ENCODE measurements at regions not wholly inside any gene's neighbourhood (a gene's known extent, or its start where the extent isn't known, plus 50 kb on each side); places are given as distances from the start of the nearest gene placed in this dataset.

DNA sequence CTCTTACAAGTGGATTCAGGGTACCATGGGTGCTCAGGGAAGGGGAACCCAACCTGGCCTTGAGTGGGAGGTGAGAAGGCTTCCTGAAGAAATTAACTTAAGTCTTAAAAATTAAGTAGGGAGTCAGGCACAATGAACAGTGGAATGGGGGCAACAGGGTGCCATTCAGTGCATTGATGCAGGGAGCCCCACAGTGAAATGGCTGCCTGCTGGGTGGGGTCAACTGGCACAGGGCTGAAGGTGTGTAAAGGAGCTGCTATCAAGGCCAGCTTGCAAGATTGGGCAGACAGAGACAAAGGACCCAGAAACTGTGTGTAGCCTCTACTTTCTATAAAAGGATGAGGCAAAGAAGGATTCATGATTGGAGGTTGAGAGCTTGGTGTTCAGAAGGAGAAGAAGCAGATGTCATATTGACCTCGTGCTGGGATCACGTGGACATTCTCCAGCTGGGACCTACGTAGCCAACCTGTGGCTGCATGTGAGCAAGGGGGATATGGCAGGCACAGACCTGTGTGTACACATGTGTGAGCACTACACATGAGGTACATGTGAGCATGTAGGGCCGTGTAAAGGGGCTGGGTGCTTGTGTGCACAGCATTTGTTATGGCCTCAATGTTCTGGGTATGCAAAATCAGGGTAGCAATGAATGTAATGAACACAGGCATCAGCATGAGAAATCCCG, 209.5 kb upstream of the HAAO start:
- TF ChIP-seq POLR2A (IDR thresholded peaks at IDR 0.05): no peak
- TF ChIP-seq, protein P1, sequence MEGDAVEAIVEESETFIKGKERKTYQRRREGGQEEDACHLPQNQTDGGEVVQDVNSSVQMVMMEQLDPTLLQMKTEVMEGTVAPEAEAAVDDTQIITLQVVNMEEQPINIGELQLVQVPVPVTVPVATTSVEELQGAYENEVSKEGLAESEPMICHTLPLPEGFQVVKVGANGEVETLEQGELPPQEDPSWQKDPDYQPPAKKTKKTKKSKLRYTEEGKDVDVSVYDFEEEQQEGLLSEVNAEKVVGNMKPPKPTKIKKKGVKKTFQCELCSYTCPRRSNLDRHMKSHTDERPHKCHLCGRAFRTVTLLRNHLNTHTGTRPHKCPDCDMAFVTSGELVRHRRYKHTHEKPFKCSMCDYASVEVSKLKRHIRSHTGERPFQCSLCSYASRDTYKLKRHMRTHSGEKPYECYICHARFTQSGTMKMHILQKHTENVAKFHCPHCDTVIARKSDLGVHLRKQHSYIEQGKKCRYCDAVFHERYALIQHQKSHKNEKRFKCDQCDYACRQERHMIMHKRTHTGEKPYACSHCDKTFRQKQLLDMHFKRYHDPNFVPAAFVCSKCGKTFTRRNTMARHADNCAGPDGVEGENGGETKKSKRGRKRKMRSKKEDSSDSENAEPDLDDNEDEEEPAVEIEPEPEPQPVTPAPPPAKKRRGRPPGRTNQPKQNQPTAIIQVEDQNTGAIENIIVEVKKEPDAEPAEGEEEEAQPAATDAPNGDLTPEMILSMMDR (IDR thresholded peaks at IDR 0.05): no peak

Data from body of pancreas (tissue), 4 donors.